ENCODE measurements at regions not wholly inside any gene's neighbourhood (a gene's known extent, or its start where the extent isn't known, plus 50 kb on each side); places are given as distances from the start of the nearest gene placed in this dataset.

DNA sequence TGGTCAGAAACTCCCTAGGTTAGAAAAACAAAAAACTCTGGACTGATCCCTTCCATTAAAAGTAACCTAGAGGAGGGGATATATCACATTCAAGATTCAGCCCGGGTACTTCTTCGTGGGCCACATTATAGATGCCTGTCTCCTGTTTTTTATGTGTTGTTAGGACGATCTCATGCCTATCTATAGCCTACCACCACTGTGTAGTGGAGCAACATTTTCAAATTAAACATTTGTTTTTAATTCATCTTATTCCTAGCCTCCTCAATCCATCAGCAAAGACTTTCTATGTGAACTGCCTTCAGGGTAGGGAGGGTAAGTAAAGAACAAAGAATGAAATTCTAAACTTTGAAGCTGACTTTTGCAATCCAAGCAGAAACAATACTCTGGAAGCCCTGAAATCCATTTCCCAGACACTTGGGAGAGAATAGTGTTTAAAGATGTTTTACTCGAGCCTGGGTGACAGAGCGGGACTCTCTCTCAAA is 379.4 kb downstream of the ANXA1 start:
- BruUV-seq (replicated peaks): no TSS peak
- Histone ChIP-seq H3K4me1 (no peaks in the 10 kb centered on the region), H3K4me3 (ENCODE audit: low read depth, low read length) (no peak overlapping the region), H3K36me3 (ENCODE audit: control insufficient read depth, insufficient read depth, low read length) (no peaks in the 10 kb centered on the region), H3K9me3 (no peaks in the 10 kb centered on the region), H3K27me3 (replicated peaks; ENCODE audit: control insufficient read depth, insufficient read depth, low read length) (no peaks in the 10 kb centered on the region)
- Mint-ChIP-seq H3K36me3 (ENCODE audit: insufficient read depth, unreplicated experiment) (no peaks in the 10 kb centered on the region), H3K27ac (ENCODE audit: unreplicated experiment) (no peak overlapping the region), H3K4me3 (ENCODE audit: unreplicated experiment) (no peak overlapping the region), H3K4me1 (ENCODE audit: low read depth, unreplicated experiment) (no peaks in the 10 kb centered on the region), H3K9me3 (ENCODE audit: unreplicated experiment) (no peaks in the 10 kb centered on the region), H3K27me3 (ENCODE audit: insufficient read depth, unreplicated experiment) (no peaks in the 10 kb centered on the region)
- TF ChIP-seq, protein P1, sequence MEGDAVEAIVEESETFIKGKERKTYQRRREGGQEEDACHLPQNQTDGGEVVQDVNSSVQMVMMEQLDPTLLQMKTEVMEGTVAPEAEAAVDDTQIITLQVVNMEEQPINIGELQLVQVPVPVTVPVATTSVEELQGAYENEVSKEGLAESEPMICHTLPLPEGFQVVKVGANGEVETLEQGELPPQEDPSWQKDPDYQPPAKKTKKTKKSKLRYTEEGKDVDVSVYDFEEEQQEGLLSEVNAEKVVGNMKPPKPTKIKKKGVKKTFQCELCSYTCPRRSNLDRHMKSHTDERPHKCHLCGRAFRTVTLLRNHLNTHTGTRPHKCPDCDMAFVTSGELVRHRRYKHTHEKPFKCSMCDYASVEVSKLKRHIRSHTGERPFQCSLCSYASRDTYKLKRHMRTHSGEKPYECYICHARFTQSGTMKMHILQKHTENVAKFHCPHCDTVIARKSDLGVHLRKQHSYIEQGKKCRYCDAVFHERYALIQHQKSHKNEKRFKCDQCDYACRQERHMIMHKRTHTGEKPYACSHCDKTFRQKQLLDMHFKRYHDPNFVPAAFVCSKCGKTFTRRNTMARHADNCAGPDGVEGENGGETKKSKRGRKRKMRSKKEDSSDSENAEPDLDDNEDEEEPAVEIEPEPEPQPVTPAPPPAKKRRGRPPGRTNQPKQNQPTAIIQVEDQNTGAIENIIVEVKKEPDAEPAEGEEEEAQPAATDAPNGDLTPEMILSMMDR (IDR thresholded peaks at IDR 0.05; ENCODE audit: insufficient read depth in 1 of 2, low read depth in 1 of 2, low read length in 1 of 2, severe bottlenecking in 1 of 2, unreplicated experiment in 1 of 2): no peak
- POLR2A ChIA-PET: no interaction called here
- DNase-seq: no peak
- CTCF ChIA-PET: no interaction called here
- intact Hi-C loops (cut with micrococcal nuclease; ENCODE audit: unreplicated experiment): no loop called here

- no peaks in the 10 kb centered on the region for H3K9me3 ChIP-seq
- no peaks in the 10 kb centered on the region for H3K27me3 Mint-ChIP-seq (ENCODE audit: insufficient read depth, unreplicated experiment)
- ChIA-PET CTCF (no interaction called here), POLR2A (no interaction called here)
- H3K27ac Mint-ChIP-seq (ENCODE audit: unreplicated experiment): no peak overlapping the region
- no TSS peak for BruUV-seq (replicated peaks)
- H3K4me3 ChIP-seq (ENCODE audit: low read depth, low read length): no peak overlapping the region
- no peak for DNase-seq
- no peak overlapping the region for H3K4me3 Mint-ChIP-seq (ENCODE audit: unreplicated experiment)
- H3K4me1 ChIP-seq: no peaks in the 10 kb centered on the region
- H3K9me3 Mint-ChIP-seq (ENCODE audit: unreplicated experiment): no peaks in the 10 kb centered on the region
- no peaks in the 10 kb centered on the region for H3K4me1 Mint-ChIP-seq (ENCODE audit: low read depth, unreplicated experiment)
- intact Hi-C loops (cut with micrococcal nuclease; ENCODE audit: unreplicated experiment): no loop called here
- no peaks in the 10 kb centered on the region for H3K27me3 ChIP-seq (replicated peaks; ENCODE audit: control insufficient read depth, insufficient read depth, low read length)
- H3K36me3 ChIP-seq (ENCODE audit: control insufficient read depth, insufficient read depth, low read length): no peaks in the 10 kb centered on the region
- TF ChIP-seq, protein P1 (IDR thresholded peaks at IDR 0.05; ENCODE audit: insufficient read depth in 1 of 2, low read depth in 1 of 2, low read length in 1 of 2, severe bottlenecking in 1 of 2, unreplicated experiment in 1 of 2): no peak
- no peaks in the 10 kb centered on the region for H3K36me3 Mint-ChIP-seq (ENCODE audit: insufficient read depth, unreplicated experiment)
These were observed 380.0 kb downstream of the ANXA1 start for GRCh38 chr9:73531658-73532057.

GRCh38 chr9:73532985-73533384 is 381.3 kb downstream of the ANXA1 start:
- TF ChIP-seq, protein P1 (IDR thresholded peaks at IDR 0.05; ENCODE audit: insufficient read depth in 1 of 2, low read depth in 1 of 2, low read length in 1 of 2, severe bottlenecking in 1 of 2, unreplicated experiment in 1 of 2): no peak
- Histone ChIP-seq H3K36me3 (ENCODE audit: control insufficient read depth, insufficient read depth, low read length) (no peaks in the 10 kb centered on the region), H3K27me3 (replicated peaks; ENCODE audit: control insufficient read depth, insufficient read depth, low read length) (no peaks in the 10 kb centered on the region), H3K9me3 (no peaks in the 10 kb centered on the region), H3K4me1 (no peaks in the 10 kb centered on the region), H3K4me3 (ENCODE audit: low read depth, low read length) (no peak overlapping the region)
- ChIA-PET CTCF (no interaction called here), POLR2A (no interaction called here)
- Mint-ChIP-seq H3K27ac (ENCODE audit: unreplicated experiment) (no peak overlapping the region), H3K4me1 (ENCODE audit: low read depth, unreplicated experiment) (no peaks in the 10 kb centered on the region), H3K27me3 (ENCODE audit: insufficient read depth, unreplicated experiment) (no peaks in the 10 kb centered on the region), H3K4me3 (ENCODE audit: unreplicated experiment) (no peak overlapping the region), H3K9me3 (ENCODE audit: unreplicated experiment) (no peaks in the 10 kb centered on the region), H3K36me3 (ENCODE audit: insufficient read depth, unreplicated experiment) (no peaks in the 10 kb centered on the region)
- DNase-seq: no peak
- intact Hi-C loops (cut with micrococcal nuclease; ENCODE audit: unreplicated experiment): no loop called here
- BruUV-seq (replicated peaks): no TSS peak

Data from Caco-2 (cell line).